Endodermal cell (in vitro differentiated cells): ENCODE measurements at regions not wholly inside any gene's neighbourhood (a gene's known extent, or its start where the extent isn't known, plus 50 kb on each side); places are given as distances from the start of the nearest gene placed in this dataset.

Experiments used
- DNase-seq: peaks from one replicate; pipeline ENCODE4 v3.0.0-alpha.2; 2017
- H3K27ac ChIP-seq: 2 replicates; pipeline ENCODE4 v1.5.1; 2013; ENCODE audit warnings: mild to moderate bottlenecking, low read depth, low read length, moderate library complexity
- H3K27me3 ChIP-seq: 2 replicates; pipeline ENCODE4 v1.6.1; 2013; ENCODE audit warnings: mild to moderate bottlenecking, low read length, moderate library complexity; ENCODE audit not compliant: insufficient read depth, control insufficient read depth, poor library complexity, severe bottlenecking
- H3K36me3 ChIP-seq: 2 replicates; pipeline ENCODE4 v1.7.0; 2013; ENCODE audit warnings: mild to moderate bottlenecking, low read length, moderate library complexity; ENCODE audit not compliant: control insufficient read depth, insufficient read depth
- H3K4me1 ChIP-seq: one replicate; pipeline ENCODE4 v1.7.0; 2013; ENCODE audit warnings: low read length; ENCODE audit not compliant: control insufficient read depth, insufficient read depth
- H3K4me3 ChIP-seq: 2 replicates; pipeline ENCODE4 v1.5.1; 2013; ENCODE audit warnings: mild to moderate bottlenecking, low read length, moderate library complexity
- H3K9ac ChIP-seq: 2 replicates; pipeline ENCODE4 v1.6.1; 2013; ENCODE audit warnings: mild to moderate bottlenecking, low read length, moderate library complexity; ENCODE audit not compliant: poor library complexity, severe bottlenecking; ENCODE audit errors: extremely low read depth
- H3K9me3 ChIP-seq: 2 replicates; pipeline ENCODE4 v1.6.1; 2013; ENCODE audit warnings: mild to moderate bottlenecking, low read length, moderate library complexity; ENCODE audit not compliant: control insufficient read depth
- H3K27ac Mint-ChIP-seq: 2 replicates; pipeline ENCODE4 v1.8.0; 2020; ENCODE audit warnings: mixed read lengths
- H3K27me3 Mint-ChIP-seq: 2 replicates; pipeline ENCODE4 v1.8.0; 2021; ENCODE audit warnings: mild to moderate bottlenecking, mixed read lengths; ENCODE audit not compliant: insufficient read depth
- H3K36me3 Mint-ChIP-seq: 2 replicates; pipeline ENCODE4 v1.8.0; 2020; ENCODE audit warnings: low read depth, mixed read lengths
- H3K4me1 Mint-ChIP-seq: 2 replicates; pipeline ENCODE4 v1.8.0; 2020; ENCODE audit warnings: mixed read lengths
- H3K4me3 Mint-ChIP-seq: 2 replicates; pipeline ENCODE4 v1.8.0; 2020; ENCODE audit warnings: mild to moderate bottlenecking, moderate library complexity, mixed read lengths
- H3K9me3 Mint-ChIP-seq: 2 replicates; pipeline ENCODE4 v1.8.0; 2020; ENCODE audit warnings: mild to moderate bottlenecking, mixed read lengths
- WGBS, 2 experiments: methylation state at CpG; one replicate each; pipeline versions ENCODE4 v1.1.5 to v1.1.7; 2013; ENCODE audit warnings: missing lambda C conversion rate in 2 of 2, mixed read lengths in 1 of 2; ENCODE audit not compliant: insufficient coverage in 1 of 2, insufficient read length in 1 of 2; 5-methylcytosine and 5-hydroxymethylcytosine counted together
- TF ChIP-seq, protein P1 (sequence below): fragments of 200-600 bp; sonication (generic); conservative IDR thresholded peaks from 2 replicates; pipeline ENCODE4 v1.5.0; 2021; ENCODE audit warnings: antibody characterized with exemption, mild to moderate bottlenecking

- Mint-ChIP-seq H3K27me3 (peaks cover 10% of the 10 kb centered on the region), H3K9me3 (no peaks in the 10 kb centered on the region), H3K27ac (no peak overlapping the region), H3K36me3 (no peaks in the 10 kb centered on the region), H3K4me3 (no peak overlapping the region), H3K4me1 (no peaks in the 10 kb centered on the region)
- Histone ChIP-seq H3K27ac (no peak overlapping the region), H3K9ac (no peak overlapping the region), H3K36me3 (no peaks in the 10 kb centered on the region), H3K9me3 (no peaks in the 10 kb centered on the region), H3K4me1 (no peaks in the 10 kb centered on the region), H3K27me3 (no peaks in the 10 kb centered on the region), H3K4me3 (no peak overlapping the region)
- 79 to 93% methylated on average over 4 to 5 of the region's 5 CpGs for WGBS, 2 experiments
- TF ChIP-seq, protein P1, sequence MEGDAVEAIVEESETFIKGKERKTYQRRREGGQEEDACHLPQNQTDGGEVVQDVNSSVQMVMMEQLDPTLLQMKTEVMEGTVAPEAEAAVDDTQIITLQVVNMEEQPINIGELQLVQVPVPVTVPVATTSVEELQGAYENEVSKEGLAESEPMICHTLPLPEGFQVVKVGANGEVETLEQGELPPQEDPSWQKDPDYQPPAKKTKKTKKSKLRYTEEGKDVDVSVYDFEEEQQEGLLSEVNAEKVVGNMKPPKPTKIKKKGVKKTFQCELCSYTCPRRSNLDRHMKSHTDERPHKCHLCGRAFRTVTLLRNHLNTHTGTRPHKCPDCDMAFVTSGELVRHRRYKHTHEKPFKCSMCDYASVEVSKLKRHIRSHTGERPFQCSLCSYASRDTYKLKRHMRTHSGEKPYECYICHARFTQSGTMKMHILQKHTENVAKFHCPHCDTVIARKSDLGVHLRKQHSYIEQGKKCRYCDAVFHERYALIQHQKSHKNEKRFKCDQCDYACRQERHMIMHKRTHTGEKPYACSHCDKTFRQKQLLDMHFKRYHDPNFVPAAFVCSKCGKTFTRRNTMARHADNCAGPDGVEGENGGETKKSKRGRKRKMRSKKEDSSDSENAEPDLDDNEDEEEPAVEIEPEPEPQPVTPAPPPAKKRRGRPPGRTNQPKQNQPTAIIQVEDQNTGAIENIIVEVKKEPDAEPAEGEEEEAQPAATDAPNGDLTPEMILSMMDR: no peak
- DNase-seq: no peak
Measured at GRCh38 chr1:14519976-14520375, 78.5 kb upstream of the KAZN start.

- no peaks in the 10 kb centered on the region for H3K27me3 ChIP-seq
- no peak overlapping the region for H3K9ac ChIP-seq
- H3K36me3 Mint-ChIP-seq: no peaks in the 10 kb centered on the region
- H3K9me3 Mint-ChIP-seq: no peaks in the 10 kb centered on the region
- no peaks in the 10 kb centered on the region for H3K9me3 ChIP-seq
- no peaks in the 10 kb centered on the region for H3K4me1 ChIP-seq
- H3K27me3 Mint-ChIP-seq: peaks cover 10% of the 10 kb centered on the region
- WGBS, 2 experiments: 89 to 100% methylated on average over 2 to 4 of the region's 4 CpGs
- H3K27ac Mint-ChIP-seq: no peak overlapping the region
- no peaks in the 10 kb centered on the region for H3K4me1 Mint-ChIP-seq
- peak; percentile 19 for DNase-seq
- no peak overlapping the region for H3K4me3 ChIP-seq
- no peak overlapping the region for H3K4me3 Mint-ChIP-seq
- no peak overlapping the region for H3K27ac ChIP-seq
- H3K36me3 ChIP-seq: no peaks in the 10 kb centered on the region
- TF ChIP-seq, protein P1: no peak
Measured at GRCh38 chr1:14520514-14521163, 77.8 kb upstream of the KAZN start.

GRCh38 chr1:14521622-14522021 lies 76.9 kb upstream of the KAZN start:
- no peaks in the 10 kb centered on the region for H3K4me1 Mint-ChIP-seq
- no peaks in the 10 kb centered on the region for H3K27me3 ChIP-seq
- H3K4me3 ChIP-seq: no peak overlapping the region
- no peaks in the 10 kb centered on the region for H3K9me3 Mint-ChIP-seq
- H3K9ac ChIP-seq: no peak overlapping the region
- no peaks in the 10 kb centered on the region for H3K36me3 ChIP-seq
- TF ChIP-seq, protein P1: no peak
- H3K27me3 Mint-ChIP-seq: peaks cover 7% of the 10 kb centered on the region
- H3K9me3 ChIP-seq: no peaks in the 10 kb centered on the region
- peak; percentile 10 for DNase-seq
- H3K27ac Mint-ChIP-seq: no peak overlapping the region
- no peak overlapping the region for H3K4me3 Mint-ChIP-seq
- no peaks in the 10 kb centered on the region for H3K4me1 ChIP-seq
- no peak overlapping the region for H3K27ac ChIP-seq
- H3K36me3 Mint-ChIP-seq: no peaks in the 10 kb centered on the region
- 85 to 100% methylated on average over 3 to 6 of the region's 6 CpGs for WGBS, 2 experiments
